Neural cell (in vitro differentiated cells): ENCODE measurements at regions not wholly inside any gene's neighbourhood (a gene's known extent, or its start where the extent isn't known, plus 50 kb on each side); places are given as distances from the start of the nearest gene placed in this dataset.

Experiments
- EP300 ChIP-seq: fragments of 450-650 bp; conservative IDR thresholded peaks from 2 replicates; pipeline ENCODE4 v1.6.1; 2014; ENCODE audit warnings: antibody characterized with exemption, mild to moderate bottlenecking, moderate library complexity; ENCODE audit not compliant: poor library complexity, severe bottlenecking
- EZH2 ChIP-seq: fragments of 200-600, 300-800 bp; shearing (Covaris generic), sonication (generic); IDR thresholded peaks from 2 replicates; pipeline ENCODE4 v1.6.1; 2014; ENCODE audit warnings: antibody characterized with exemption, low read length, borderline replicate concordance, mild to moderate bottlenecking; ENCODE audit not compliant: insufficient read depth, poor library complexity, severe bottlenecking
- MXI1 ChIP-seq: fragments of 450-650 bp; conservative IDR thresholded peaks from 2 replicates; pipeline ENCODE4 v1.6.1; 2014; ENCODE audit warnings: antibody characterized with exemption, mild to moderate bottlenecking; ENCODE audit not compliant: poor library complexity, severe bottlenecking
- POLR2AphosphoS5 ChIP-seq: IDR thresholded peaks from 2 replicates; pipeline ENCODE4 v1.6.1; 2012
- SMC3 ChIP-seq: fragments of 450-650 bp; conservative IDR thresholded peaks from 2 replicates; pipeline ENCODE4 v1.6.1; 2014; ENCODE audit warnings: antibody characterized with exemption, mild to moderate bottlenecking, moderate library complexity; ENCODE audit not compliant: poor library complexity
- TF ChIP-seq, protein P1 (sequence below): fragments of 450-650 bp; IDR thresholded peaks from 2 replicates; pipeline ENCODE4 v1.5.1; 2014; ENCODE audit warnings: antibody characterized with exemption, mild to moderate bottlenecking, moderate library complexity; ENCODE audit not compliant: poor library complexity, severe bottlenecking
- TF ChIP-seq, protein P2 (sequence below): IDR thresholded peaks from 2 replicates; pipeline ENCODE4 v1.6.1; 2012; ENCODE audit warnings: borderline replicate concordance

DNA sequence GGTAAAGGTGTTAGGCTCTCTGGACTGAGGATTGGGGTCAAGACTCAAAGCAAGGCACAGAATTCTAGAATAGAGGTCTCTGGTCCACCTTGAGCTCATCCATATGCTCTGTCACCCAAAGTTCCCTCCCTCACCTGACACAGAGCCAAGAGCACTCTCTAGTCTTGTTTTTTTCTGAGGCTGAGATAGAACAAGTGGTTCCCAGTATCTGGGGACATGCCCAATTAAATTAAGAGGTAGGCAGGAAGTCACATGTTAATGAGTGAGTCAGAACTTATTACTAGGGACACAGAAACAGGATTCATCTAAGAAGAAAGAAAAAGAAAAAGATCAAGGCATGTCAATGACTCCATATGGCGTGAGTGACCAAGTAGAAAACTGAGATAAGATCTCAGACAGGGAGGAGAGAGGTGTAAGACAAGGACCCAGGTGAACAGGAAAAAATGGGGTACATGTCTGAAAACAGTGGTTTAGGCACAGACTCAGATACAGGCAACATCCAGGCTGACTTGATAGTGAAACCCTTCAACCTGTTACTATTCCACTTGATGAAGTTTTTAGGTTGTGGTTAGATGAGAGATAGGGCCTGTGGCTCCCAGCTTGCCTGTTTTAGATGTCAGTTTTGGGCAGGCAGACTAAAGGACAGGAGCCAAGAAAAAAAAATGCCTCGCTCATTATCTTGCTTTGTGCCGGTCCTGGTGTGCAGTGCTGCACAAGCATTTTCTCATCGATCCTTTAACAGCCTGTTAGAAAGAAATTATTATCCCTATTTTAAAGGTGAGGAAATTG, 609.9 kb downstream of the CCSER2 start:
- TF ChIP-seq EZH2 (no peak), MXI1 (no peak), POLR2AphosphoS5 (no peak), EP300 (no peak), SMC3 (no peak)
- TF ChIP-seq, protein P1, sequence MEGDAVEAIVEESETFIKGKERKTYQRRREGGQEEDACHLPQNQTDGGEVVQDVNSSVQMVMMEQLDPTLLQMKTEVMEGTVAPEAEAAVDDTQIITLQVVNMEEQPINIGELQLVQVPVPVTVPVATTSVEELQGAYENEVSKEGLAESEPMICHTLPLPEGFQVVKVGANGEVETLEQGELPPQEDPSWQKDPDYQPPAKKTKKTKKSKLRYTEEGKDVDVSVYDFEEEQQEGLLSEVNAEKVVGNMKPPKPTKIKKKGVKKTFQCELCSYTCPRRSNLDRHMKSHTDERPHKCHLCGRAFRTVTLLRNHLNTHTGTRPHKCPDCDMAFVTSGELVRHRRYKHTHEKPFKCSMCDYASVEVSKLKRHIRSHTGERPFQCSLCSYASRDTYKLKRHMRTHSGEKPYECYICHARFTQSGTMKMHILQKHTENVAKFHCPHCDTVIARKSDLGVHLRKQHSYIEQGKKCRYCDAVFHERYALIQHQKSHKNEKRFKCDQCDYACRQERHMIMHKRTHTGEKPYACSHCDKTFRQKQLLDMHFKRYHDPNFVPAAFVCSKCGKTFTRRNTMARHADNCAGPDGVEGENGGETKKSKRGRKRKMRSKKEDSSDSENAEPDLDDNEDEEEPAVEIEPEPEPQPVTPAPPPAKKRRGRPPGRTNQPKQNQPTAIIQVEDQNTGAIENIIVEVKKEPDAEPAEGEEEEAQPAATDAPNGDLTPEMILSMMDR: no peak
- TF ChIP-seq, protein P2, sequence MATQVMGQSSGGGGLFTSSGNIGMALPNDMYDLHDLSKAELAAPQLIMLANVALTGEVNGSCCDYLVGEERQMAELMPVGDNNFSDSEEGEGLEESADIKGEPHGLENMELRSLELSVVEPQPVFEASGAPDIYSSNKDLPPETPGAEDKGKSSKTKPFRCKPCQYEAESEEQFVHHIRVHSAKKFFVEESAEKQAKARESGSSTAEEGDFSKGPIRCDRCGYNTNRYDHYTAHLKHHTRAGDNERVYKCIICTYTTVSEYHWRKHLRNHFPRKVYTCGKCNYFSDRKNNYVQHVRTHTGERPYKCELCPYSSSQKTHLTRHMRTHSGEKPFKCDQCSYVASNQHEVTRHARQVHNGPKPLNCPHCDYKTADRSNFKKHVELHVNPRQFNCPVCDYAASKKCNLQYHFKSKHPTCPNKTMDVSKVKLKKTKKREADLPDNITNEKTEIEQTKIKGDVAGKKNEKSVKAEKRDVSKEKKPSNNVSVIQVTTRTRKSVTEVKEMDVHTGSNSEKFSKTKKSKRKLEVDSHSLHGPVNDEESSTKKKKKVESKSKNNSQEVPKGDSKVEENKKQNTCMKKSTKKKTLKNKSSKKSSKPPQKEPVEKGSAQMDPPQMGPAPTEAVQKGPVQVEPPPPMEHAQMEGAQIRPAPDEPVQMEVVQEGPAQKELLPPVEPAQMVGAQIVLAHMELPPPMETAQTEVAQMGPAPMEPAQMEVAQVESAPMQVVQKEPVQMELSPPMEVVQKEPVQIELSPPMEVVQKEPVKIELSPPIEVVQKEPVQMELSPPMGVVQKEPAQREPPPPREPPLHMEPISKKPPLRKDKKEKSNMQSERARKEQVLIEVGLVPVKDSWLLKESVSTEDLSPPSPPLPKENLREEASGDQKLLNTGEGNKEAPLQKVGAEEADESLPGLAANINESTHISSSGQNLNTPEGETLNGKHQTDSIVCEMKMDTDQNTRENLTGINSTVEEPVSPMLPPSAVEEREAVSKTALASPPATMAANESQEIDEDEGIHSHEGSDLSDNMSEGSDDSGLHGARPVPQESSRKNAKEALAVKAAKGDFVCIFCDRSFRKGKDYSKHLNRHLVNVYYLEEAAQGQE: no peak
